ENCODE measurements at regions not wholly inside any gene's neighbourhood (a gene's known extent, or its start where the extent isn't known, plus 50 kb on each side); places are given as distances from the start of the nearest gene placed in this dataset.

- H2AFZ ChIP-seq (ENCODE audit: low read length), result no peak overlapping the region
- DNase-seq (ENCODE audit: insufficient read length, low spot score, missing footprints), result peak; percentile 62
- H3K4me3 ChIP-seq (ENCODE audit: insufficient read depth, low read length), result no peak overlapping the region
- no peaks in the 10 kb centered on the region for H3K4me1 ChIP-seq (ENCODE audit: insufficient read depth, low read length)
- H3K4me2 ChIP-seq (ENCODE audit: insufficient read depth, low read length), result no peak overlapping the region
- H4K20me1 ChIP-seq (ENCODE audit: insufficient read depth, low read length), result no peaks in the 10 kb centered on the region
- H3K27ac ChIP-seq (ENCODE audit: low read depth, low read length), result no peak overlapping the region
- H3K79me2 ChIP-seq (ENCODE audit: insufficient read depth, low read length), result no peaks in the 10 kb centered on the region
- TF ChIP-seq CTCF (IDR thresholded peaks at IDR 0.05; ENCODE audit: extremely low read depth, low read depth, low read length), result no peak
- H3K36me3 ChIP-seq (ENCODE audit: insufficient read depth, low read length), result no peaks in the 10 kb centered on the region
- no peaks in the 10 kb centered on the region for H3K9me3 ChIP-seq (ENCODE audit: low read depth, low read length)
- no peaks in the 10 kb centered on the region for H3K27me3 ChIP-seq (ENCODE audit: insufficient read depth, low read length)
Observed at GRCh38 chr5:110957934-110958333, 113.6 kb upstream of the TSLP start.

GRCh38 chr5:110963495-110963894 lies 108.0 kb upstream of the TSLP start:
- Histone ChIP-seq H3K4me3 (ENCODE audit: insufficient read depth, low read length) (no peak overlapping the region), H3K4me2 (ENCODE audit: insufficient read depth, low read length) (no peak overlapping the region), H4K20me1 (ENCODE audit: insufficient read depth, low read length) (no peaks in the 10 kb centered on the region), H3K36me3 (ENCODE audit: insufficient read depth, low read length) (no peaks in the 10 kb centered on the region), H2AFZ (ENCODE audit: low read length) (no peak overlapping the region), H3K79me2 (ENCODE audit: insufficient read depth, low read length) (no peaks in the 10 kb centered on the region), H3K27me3 (ENCODE audit: insufficient read depth, low read length) (no peaks in the 10 kb centered on the region), H3K27ac (ENCODE audit: low read depth, low read length) (no peak overlapping the region), H3K4me1 (ENCODE audit: insufficient read depth, low read length) (peaks cover 4% of the 10 kb centered on the region), H3K9me3 (ENCODE audit: low read depth, low read length) (no peaks in the 10 kb centered on the region)
- no peak for TF ChIP-seq CTCF (IDR thresholded peaks at IDR 0.05; ENCODE audit: extremely low read depth, low read depth, low read length)
- DNase-seq (ENCODE audit: insufficient read length, low spot score, missing footprints), result no peak

GRCh38 chr5:110965773-110966581 lies 105.5 kb upstream of the TSLP start:
- H4K20me1 ChIP-seq (ENCODE audit: insufficient read depth, low read length), result no peaks in the 10 kb centered on the region
- no peaks in the 10 kb centered on the region for H3K36me3 ChIP-seq (ENCODE audit: insufficient read depth, low read length)
- H2AFZ ChIP-seq (ENCODE audit: low read length), result no peak overlapping the region
- no peaks in the 10 kb centered on the region for H3K27me3 ChIP-seq (ENCODE audit: insufficient read depth, low read length)
- H3K4me3 ChIP-seq (ENCODE audit: insufficient read depth, low read length), result no peak overlapping the region
- H3K9me3 ChIP-seq (ENCODE audit: low read depth, low read length), result no peaks in the 10 kb centered on the region
- no peak overlapping the region for H3K27ac ChIP-seq (ENCODE audit: low read depth, low read length)
- H3K4me1 ChIP-seq (ENCODE audit: insufficient read depth, low read length), result peaks cover 4% of the 10 kb centered on the region
- TF ChIP-seq CTCF (IDR thresholded peaks at IDR 0.05; ENCODE audit: extremely low read depth, low read depth, low read length), result no peak
- H3K4me2 ChIP-seq (ENCODE audit: insufficient read depth, low read length), result no peak overlapping the region
- DNase-seq (ENCODE audit: insufficient read length, low spot score, missing footprints), result no peak
- H3K79me2 ChIP-seq (ENCODE audit: insufficient read depth, low read length), result no peaks in the 10 kb centered on the region

GRCh38 chr5:110968246-110969005 lies 103.1 kb upstream of the TSLP start:
- Histone ChIP-seq H4K20me1 (ENCODE audit: insufficient read depth, low read length) (no peaks in the 10 kb centered on the region), H3K4me3 (ENCODE audit: insufficient read depth, low read length) (no peak overlapping the region), H3K9me3 (ENCODE audit: low read depth, low read length) (no peaks in the 10 kb centered on the region), H3K27me3 (ENCODE audit: insufficient read depth, low read length) (no peaks in the 10 kb centered on the region), H3K27ac (ENCODE audit: low read depth, low read length) (no peak overlapping the region), H3K36me3 (ENCODE audit: insufficient read depth, low read length) (no peaks in the 10 kb centered on the region), H3K79me2 (ENCODE audit: insufficient read depth, low read length) (no peaks in the 10 kb centered on the region), H2AFZ (ENCODE audit: low read length) (no peak overlapping the region), H3K4me1 (ENCODE audit: insufficient read depth, low read length) (peaks cover 4% of the 10 kb centered on the region), H3K4me2 (ENCODE audit: insufficient read depth, low read length) (no peak overlapping the region)
- no peak for TF ChIP-seq CTCF (IDR thresholded peaks at IDR 0.05; ENCODE audit: extremely low read depth, low read depth, low read length)
- no peak for DNase-seq (ENCODE audit: insufficient read length, low spot score, missing footprints)

Data from osteoblast (primary cell).